MCF 10A (cell line): ENCODE measurements at regions not wholly inside any gene's neighbourhood (a gene's known extent, or its start where the extent isn't known, plus 50 kb on each side); places are given as distances from the start of the nearest gene placed in this dataset.
A peak's percentile ranks its signal among the peaks of the same experiment; 100 is the strongest.

Experiments used
- BruUV-seq: library from RNA; stranded (reverse); fragments of 400-500 nt; replicated peaks from 2 replicates; lab custom pipeline; 2021; lab: Mats Ljungman, UMichigan
- CTCF ChIA-PET: fragments of 300-600 bp; sonication (Branson Sonifier 250); formaldehyde crosslinking; extraction: SDS; loops from one replicate; lab custom pipeline; 2021; ENCODE audit warnings: antibody characterized with exemption, inconsistent platforms; lab: Yijun Ruan, JAX
- POLR2A ChIA-PET: fragments of 300-600, 350-650 bp; sonication (Branson Sonifier 250); formaldehyde crosslinking; extraction: SDS; loops from one replicate; lab custom pipeline; 2020; ENCODE audit warnings: antibody characterized with exemption, inconsistent platforms; lab: Yijun Ruan, JAX
- DNase-seq: peaks from one replicate; pipeline ENCODE4 v3.0.0-alpha.2; 2018; ENCODE audit not compliant: unreplicated experiment
- H3K27ac Mint-ChIP-seq: one replicate; pipeline ENCODE4 v1.8.0; 2022; ENCODE audit warnings: mild to moderate bottlenecking, low read depth, mixed read lengths; ENCODE audit not compliant: unreplicated experiment
- H3K27me3 Mint-ChIP-seq: one replicate; pipeline ENCODE4 v1.8.0; 2022; ENCODE audit warnings: mixed read lengths; ENCODE audit not compliant: insufficient read depth, unreplicated experiment
- H3K36me3 Mint-ChIP-seq: one replicate; pipeline ENCODE4 v1.8.0; 2022; ENCODE audit warnings: mild to moderate bottlenecking, moderate library complexity, mixed read lengths; ENCODE audit not compliant: insufficient read depth, unreplicated experiment
- H3K4me1 Mint-ChIP-seq: one replicate; pipeline ENCODE4 v1.8.0; 2022; ENCODE audit warnings: mixed read lengths; ENCODE audit not compliant: insufficient read depth, unreplicated experiment
- H3K4me3 Mint-ChIP-seq: one replicate; pipeline ENCODE4 v1.8.0; 2022; ENCODE audit warnings: mild to moderate bottlenecking, moderate library complexity, mixed read lengths; ENCODE audit not compliant: unreplicated experiment
- H3K9me3 Mint-ChIP-seq: one replicate; pipeline ENCODE4 v1.8.0; 2022; ENCODE audit warnings: mixed read lengths; ENCODE audit not compliant: unreplicated experiment
- intact Hi-C: fragments of 100-400 bp; cut with micrococcal nuclease; formaldehyde crosslinking; loops from 2 replicates; pipeline ENCODE4 v1.14.1; 2022
- TF ChIP-seq, protein P1 (sequence below): fragments of 200-600 bp; IDR thresholded peaks from one replicate; pipeline ENCODE4 v1.8.0; 2022; ENCODE audit warnings: antibody characterized with exemption, mild to moderate bottlenecking; ENCODE audit not compliant: unreplicated experiment

DNA sequence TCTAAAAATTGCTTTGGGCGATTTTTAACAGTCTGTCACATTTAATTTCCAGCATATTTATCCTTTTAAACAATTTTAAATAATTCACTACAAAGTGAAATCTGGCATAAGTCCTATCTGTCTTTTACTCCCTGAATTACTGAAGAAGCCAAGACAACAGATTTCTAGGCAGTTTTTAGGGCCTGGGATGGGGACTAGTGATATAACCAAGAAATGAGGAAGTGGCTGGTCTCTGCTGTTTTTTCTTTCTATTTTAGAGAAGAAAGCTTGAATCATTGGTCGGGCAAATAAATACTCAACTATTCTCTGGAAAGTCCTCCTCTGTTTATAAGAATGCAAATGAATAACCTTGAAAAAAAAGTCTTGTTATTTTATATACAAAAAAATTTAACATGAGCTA, 79.7 kb upstream of the SSBP2 start:
- intact Hi-C loops: no loop called here

DNA sequence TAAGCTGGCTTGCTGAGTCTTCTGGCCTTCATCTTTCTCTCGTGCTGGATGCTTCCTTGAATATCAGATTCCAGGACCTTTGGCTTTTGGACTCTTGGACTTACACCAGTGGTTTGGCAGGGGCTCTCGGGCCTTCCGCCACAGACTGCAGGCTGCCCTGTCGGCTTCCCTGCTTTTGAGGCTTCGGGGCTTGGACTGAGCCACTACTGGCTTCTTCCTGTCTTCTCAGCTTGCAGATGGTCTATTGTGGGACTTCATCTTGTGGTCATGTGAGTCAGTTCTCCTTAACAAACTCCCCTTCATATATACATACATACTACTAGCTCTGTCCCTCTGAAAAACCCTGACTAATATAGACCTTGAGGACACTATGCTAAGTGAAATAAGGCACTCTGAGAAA, 78.3 kb upstream of the SSBP2 start:
- BruUV-seq: no TSS peak
- Mint-ChIP-seq H3K27ac (no peak overlapping the region), H3K36me3 (no peaks in the 10 kb centered on the region), H3K27me3 (no peaks in the 10 kb centered on the region), H3K9me3 (no peaks in the 10 kb centered on the region), H3K4me3 (no peak overlapping the region), H3K4me1 (peaks cover 9% of the 10 kb centered on the region)
- POLR2A ChIA-PET: interaction anchor here (1.2 kb wide), 1 partner anchor 22 kb away, joined by 3 read pairs; no protein-coding TSS in a partner anchor
- CTCF ChIA-PET: interaction anchor here (0.6 to 1.7 kb wide), 2 partner anchors 9 to 430 kb away, joined by 3 to 7 read pairs; no protein-coding TSS in a partner anchor
- no peak for DNase-seq
- TF ChIP-seq, protein P1, sequence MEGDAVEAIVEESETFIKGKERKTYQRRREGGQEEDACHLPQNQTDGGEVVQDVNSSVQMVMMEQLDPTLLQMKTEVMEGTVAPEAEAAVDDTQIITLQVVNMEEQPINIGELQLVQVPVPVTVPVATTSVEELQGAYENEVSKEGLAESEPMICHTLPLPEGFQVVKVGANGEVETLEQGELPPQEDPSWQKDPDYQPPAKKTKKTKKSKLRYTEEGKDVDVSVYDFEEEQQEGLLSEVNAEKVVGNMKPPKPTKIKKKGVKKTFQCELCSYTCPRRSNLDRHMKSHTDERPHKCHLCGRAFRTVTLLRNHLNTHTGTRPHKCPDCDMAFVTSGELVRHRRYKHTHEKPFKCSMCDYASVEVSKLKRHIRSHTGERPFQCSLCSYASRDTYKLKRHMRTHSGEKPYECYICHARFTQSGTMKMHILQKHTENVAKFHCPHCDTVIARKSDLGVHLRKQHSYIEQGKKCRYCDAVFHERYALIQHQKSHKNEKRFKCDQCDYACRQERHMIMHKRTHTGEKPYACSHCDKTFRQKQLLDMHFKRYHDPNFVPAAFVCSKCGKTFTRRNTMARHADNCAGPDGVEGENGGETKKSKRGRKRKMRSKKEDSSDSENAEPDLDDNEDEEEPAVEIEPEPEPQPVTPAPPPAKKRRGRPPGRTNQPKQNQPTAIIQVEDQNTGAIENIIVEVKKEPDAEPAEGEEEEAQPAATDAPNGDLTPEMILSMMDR: no peak
- intact Hi-C loops: no loop called here

More for the DNA sequence above, 79.7 kb upstream of the SSBP2 start:
- Mint-ChIP-seq H3K9me3 (no peaks in the 10 kb centered on the region), H3K4me3 (no peak overlapping the region), H3K4me1 (peaks cover 2% of the 10 kb centered on the region), H3K27me3 (no peaks in the 10 kb centered on the region), H3K36me3 (no peaks in the 10 kb centered on the region), H3K27ac (no peak overlapping the region)
- BruUV-seq: no TSS peak
- TF ChIP-seq, protein P1: no peak
- ChIA-PET CTCF (interaction anchor here (1.3 kb wide), 1 partner anchor 12 kb away, joined by 3 read pairs; no protein-coding TSS in a partner anchor), POLR2A (no interaction called here)
- DNase-seq: no peak

DNA sequence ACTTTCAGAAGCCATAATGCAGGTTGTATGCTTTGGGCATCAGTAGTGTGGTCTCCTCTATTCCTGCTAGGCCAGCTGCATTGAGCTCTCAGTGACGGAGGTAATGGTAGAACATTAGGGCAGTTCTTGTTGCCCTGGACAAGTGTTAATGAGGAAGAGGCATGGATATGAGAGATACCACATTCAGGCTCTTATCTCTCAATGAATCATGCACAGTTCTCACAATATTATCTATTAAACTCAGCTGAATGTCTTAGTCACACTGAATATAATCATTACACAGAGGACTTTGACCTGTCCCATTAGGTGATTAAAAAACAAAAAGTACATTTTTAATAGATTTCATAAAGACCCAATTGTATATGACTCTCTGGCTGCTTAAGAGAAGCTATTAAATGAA, 76.6 kb upstream of the SSBP2 start:
- no TSS peak for BruUV-seq
- no peak for DNase-seq
- no peak overlapping the region for H3K27ac Mint-ChIP-seq
- TF ChIP-seq, protein P1: no peak
- H3K27me3 Mint-ChIP-seq: no peaks in the 10 kb centered on the region
- no peaks in the 10 kb centered on the region for H3K36me3 Mint-ChIP-seq
- POLR2A ChIA-PET: interaction anchor here (0.8 to 1.3 kb wide), 4 partner anchors 12 to 41 kb away, joined by 3 to 6 read pairs (median 3); no protein-coding TSS in a partner anchor
- CTCF ChIA-PET: interaction anchor here (0.6 to 1.1 kb wide), 5 partner anchors 11 to 499 kb away, joined by 3 to 4 read pairs (median 3); no protein-coding TSS in a partner anchor
- peaks cover 9% of the 10 kb centered on the region for H3K4me1 Mint-ChIP-seq
- intact Hi-C loops: no loop called here
- H3K9me3 Mint-ChIP-seq: no peaks in the 10 kb centered on the region
- H3K4me3 Mint-ChIP-seq: no peak overlapping the region

DNA sequence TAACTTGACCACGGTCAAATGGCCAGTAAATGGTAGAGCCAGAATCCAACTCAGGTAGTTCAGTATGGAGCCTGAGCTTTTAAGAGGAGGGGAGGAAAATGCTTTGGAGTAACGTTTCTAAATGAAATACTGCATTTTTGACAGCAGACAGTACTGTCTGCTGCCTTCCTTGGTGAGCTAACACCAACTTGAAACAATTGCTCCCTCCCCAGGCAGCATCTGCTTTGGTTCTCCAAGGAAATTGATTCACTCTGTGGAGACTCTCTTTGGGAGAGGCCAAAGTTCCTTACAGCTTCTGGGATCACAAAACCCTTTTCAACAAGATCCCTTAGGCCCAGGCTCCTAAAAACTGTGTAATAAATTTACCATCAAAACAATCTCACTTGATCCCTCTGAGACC, 75.2 kb upstream of the SSBP2 start:
- CTCF ChIA-PET: interaction anchor here (0.6 to 1.9 kb wide), 5 partner anchors 12 to 155 kb away, joined by 3 to 6 read pairs (median 5); no protein-coding TSS in a partner anchor
- H3K4me1 Mint-ChIP-seq: peaks cover 13% of the 10 kb centered on the region
- no peaks in the 10 kb centered on the region for H3K27me3 Mint-ChIP-seq
- no peaks in the 10 kb centered on the region for H3K9me3 Mint-ChIP-seq
- peak overlapping the region; percentile 69 for H3K27ac Mint-ChIP-seq
- TF ChIP-seq, protein P1: no peak
- POLR2A ChIA-PET: interaction anchor here (0.6 to 2.7 kb wide), 13 partner anchors 10 to 265 kb away, joined by 3 to 25 read pairs (median 3); partner anchors contain the start of gene SSBP2
- DNase-seq: peak; percentile 6
- H3K36me3 Mint-ChIP-seq: no peaks in the 10 kb centered on the region
- no TSS peak for BruUV-seq
- intact Hi-C loops: no loop called here
- H3K4me3 Mint-ChIP-seq: no peak overlapping the region
